NCI-H2227 (cell line): ENCODE measurements at regions not wholly inside any gene's neighbourhood (a gene's known extent, or its start where the extent isn't known, plus 50 kb on each side); places are given as distances from the start of the nearest gene placed in this dataset.
A peak's percentile ranks its signal among the peaks of the same experiment; 100 is the strongest.

Experiments used
- DNase-seq: peaks from one replicate; lab custom pipeline; 2025; ENCODE audit not compliant: unreplicated experiment; lab: John Stamatoyannopoulos, UW

- DNase-seq: no peak
These were observed 360.4 kb upstream of the NR5A2 start for GRCh38 chr1:199667089-199667488.

GRCh38 chr1:199669916-199670315, 357.6 kb upstream of the NR5A2 start:
- DNase-seq: no peak

- no peak for DNase-seq
These were observed 355.8 kb upstream of the NR5A2 start for GRCh38 chr1:199671684-199672083.

- no peak for DNase-seq
These were observed 351.6 kb upstream of the NR5A2 start for GRCh38 chr1:199675937-199676336.

GRCh38 chr1:199678771-199679170, 348.7 kb upstream of the NR5A2 start:
- DNase-seq: no peak

- DNase-seq: no peak
These were observed 345.4 kb upstream of the NR5A2 start for GRCh38 chr1:199682081-199682480.

GRCh38 chr1:199684686-199685273, 342.7 kb upstream of the NR5A2 start:
- peak; percentile 62 for DNase-seq

- no peak for DNase-seq
These were observed 342.1 kb upstream of the NR5A2 start for GRCh38 chr1:199685369-199685768.

GRCh38 chr1:199687321-199687720, 340.2 kb upstream of the NR5A2 start:
- DNase-seq: no peak

GRCh38 chr1:199688133-199688676, 339.3 kb upstream of the NR5A2 start:
- DNase-seq: no peak

- DNase-seq: no peak
These were observed 338.7 kb upstream of the NR5A2 start for GRCh38 chr1:199688774-199689173.

GRCh38 chr1:199690496-199690895, 337.0 kb upstream of the NR5A2 start:
- no peak for DNase-seq

- peak; percentile 34 for DNase-seq
These were observed 336.0 kb upstream of the NR5A2 start for GRCh38 chr1:199691540-199691939.

- DNase-seq: no peak
These were observed 333.8 kb upstream of the NR5A2 start for GRCh38 chr1:199693724-199694123.

- DNase-seq: no peak
These were observed 331.3 kb upstream of the NR5A2 start for GRCh38 chr1:199696225-199696624.

- DNase-seq: no peak
These were observed 329.3 kb upstream of the NR5A2 start for GRCh38 chr1:199698222-199698621.

GRCh38 chr1:199700551-199700950, 327.0 kb upstream of the NR5A2 start:
- no peak for DNase-seq

GRCh38 chr1:199701726-199702125, 325.8 kb upstream of the NR5A2 start:
- no peak for DNase-seq

- no peak for DNase-seq
These were observed 323.3 kb upstream of the NR5A2 start for GRCh38 chr1:199704231-199704630.

GRCh38 chr1:199705825-199706224, 321.7 kb upstream of the NR5A2 start:
- DNase-seq: no peak

- DNase-seq: no peak
These were observed 320.5 kb upstream of the NR5A2 start for GRCh38 chr1:199706826-199707606.

- no peak for DNase-seq
These were observed 316.5 kb upstream of the NR5A2 start for GRCh38 chr1:199710974-199711373.
